ENCODE measurements at regions not wholly inside any gene's neighbourhood (a gene's known extent, or its start where the extent isn't known, plus 50 kb on each side); places are given as distances from the start of the nearest gene placed in this dataset.

DNA sequence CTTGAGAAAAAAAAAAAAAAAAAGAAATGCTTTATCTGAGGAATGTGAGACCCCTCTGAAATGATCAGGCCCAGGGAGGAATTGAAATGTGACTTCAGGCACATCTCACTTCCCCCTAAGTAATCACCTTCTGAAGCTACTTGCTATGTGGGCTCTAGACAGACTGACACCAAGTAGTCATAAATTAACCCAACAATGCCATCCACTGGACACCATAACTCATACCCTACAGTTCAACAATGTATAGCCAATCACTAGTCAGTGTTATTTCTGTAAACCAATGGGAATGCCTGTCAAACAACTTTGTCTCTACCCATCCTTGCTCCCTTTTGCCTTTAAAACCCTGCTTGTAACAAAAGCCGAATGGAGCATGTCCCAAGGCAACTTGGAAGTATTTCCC, 182.7 kb upstream of the TMPO start:
- DNase-seq (ENCODE audit: low read depth, low spot score) = no peak
- H3K79me2 ChIP-seq (ENCODE audit: control insufficient read depth, insufficient read depth, low read length) = no peaks in the 10 kb centered on the region
- no peaks in the 10 kb centered on the region for H3K36me3 ChIP-seq (ENCODE audit: control insufficient read depth in 2 of 2, extremely low read depth in 1 of 2, insufficient read depth in 2 of 2, low read length in 2 of 2)
- H3K4me1 ChIP-seq (ENCODE audit: control insufficient read depth, extremely low read depth, insufficient read depth, low read length) = no peaks in the 10 kb centered on the region
- no peak for TF ChIP-seq EZH2 (IDR thresholded peaks at IDR 0.05; ENCODE audit: low read length)
- TF ChIP-seq, protein P1, sequence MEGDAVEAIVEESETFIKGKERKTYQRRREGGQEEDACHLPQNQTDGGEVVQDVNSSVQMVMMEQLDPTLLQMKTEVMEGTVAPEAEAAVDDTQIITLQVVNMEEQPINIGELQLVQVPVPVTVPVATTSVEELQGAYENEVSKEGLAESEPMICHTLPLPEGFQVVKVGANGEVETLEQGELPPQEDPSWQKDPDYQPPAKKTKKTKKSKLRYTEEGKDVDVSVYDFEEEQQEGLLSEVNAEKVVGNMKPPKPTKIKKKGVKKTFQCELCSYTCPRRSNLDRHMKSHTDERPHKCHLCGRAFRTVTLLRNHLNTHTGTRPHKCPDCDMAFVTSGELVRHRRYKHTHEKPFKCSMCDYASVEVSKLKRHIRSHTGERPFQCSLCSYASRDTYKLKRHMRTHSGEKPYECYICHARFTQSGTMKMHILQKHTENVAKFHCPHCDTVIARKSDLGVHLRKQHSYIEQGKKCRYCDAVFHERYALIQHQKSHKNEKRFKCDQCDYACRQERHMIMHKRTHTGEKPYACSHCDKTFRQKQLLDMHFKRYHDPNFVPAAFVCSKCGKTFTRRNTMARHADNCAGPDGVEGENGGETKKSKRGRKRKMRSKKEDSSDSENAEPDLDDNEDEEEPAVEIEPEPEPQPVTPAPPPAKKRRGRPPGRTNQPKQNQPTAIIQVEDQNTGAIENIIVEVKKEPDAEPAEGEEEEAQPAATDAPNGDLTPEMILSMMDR (optimal IDR thresholded peaks at IDR 0.05 in 1 of 3, IDR thresholded peaks at IDR 0.05 in 1 of 3, conservative IDR thresholded peaks at IDR 0.05 in 1 of 3; ENCODE audit: extremely low read depth in 1 of 3, insufficient read depth in 2 of 3, low read length in 3 of 3) = no peak
- H3K4me2 ChIP-seq (ENCODE audit: control insufficient read depth, extremely low read depth, insufficient read depth, low read depth, low read length) = no peak overlapping the region
- no peak overlapping the region for H3K9ac ChIP-seq (ENCODE audit: control insufficient read depth, extremely low read depth, insufficient read depth, low read length)
- no peak for FAIRE-seq
- H3K27ac ChIP-seq (ENCODE audit: control insufficient read depth, insufficient read depth, low read length) = no peak overlapping the region
- H3K27me3 ChIP-seq (ENCODE audit: control insufficient read depth, extremely low read depth, insufficient read depth, low read length) = no peaks in the 10 kb centered on the region
- H4K20me1 ChIP-seq (ENCODE audit: control insufficient read depth, extremely low read depth, insufficient read depth, low read length) = no peaks in the 10 kb centered on the region
- no peak overlapping the region for H3K4me3 ChIP-seq (ENCODE audit: control insufficient read depth in 2 of 3, extremely low read depth in 1 of 3, insufficient read depth in 2 of 3, low read depth in 1 of 3, low read length in 3 of 3)
- H2AFZ ChIP-seq (ENCODE audit: control insufficient read depth, low read length) = no peak overlapping the region
- H3K9me1 ChIP-seq (ENCODE audit: control insufficient read depth, extremely low read depth, insufficient read depth, low read length) = no peaks in the 10 kb centered on the region
- no peaks in the 10 kb centered on the region for H3K9me3 ChIP-seq (ENCODE audit: control insufficient read depth, low read depth, low read length)
- dilution Hi-C loops (cut with MboI; ENCODE audit: extremely low pct_ligation_motif_present, low sequenced_read_pairs) = no loop called here

GRCh38 chr12:98334768-98335167, 180.6 kb upstream of the TMPO start:
- Histone ChIP-seq H3K27ac (ENCODE audit: control insufficient read depth, insufficient read depth, low read length) (no peak overlapping the region), H4K20me1 (ENCODE audit: control insufficient read depth, extremely low read depth, insufficient read depth, low read length) (no peaks in the 10 kb centered on the region), H3K9me1 (ENCODE audit: control insufficient read depth, extremely low read depth, insufficient read depth, low read length) (no peaks in the 10 kb centered on the region), H3K9me3 (ENCODE audit: control insufficient read depth, low read depth, low read length) (no peaks in the 10 kb centered on the region), H2AFZ (ENCODE audit: control insufficient read depth, low read length) (no peak overlapping the region), H3K27me3 (ENCODE audit: control insufficient read depth, extremely low read depth, insufficient read depth, low read length) (no peaks in the 10 kb centered on the region), H3K9ac (ENCODE audit: control insufficient read depth, extremely low read depth, insufficient read depth, low read length) (no peak overlapping the region), H3K36me3 (ENCODE audit: control insufficient read depth in 2 of 2, extremely low read depth in 1 of 2, insufficient read depth in 2 of 2, low read length in 2 of 2) (no peaks in the 10 kb centered on the region), H3K4me3 (ENCODE audit: control insufficient read depth in 2 of 3, extremely low read depth in 1 of 3, insufficient read depth in 2 of 3, low read depth in 1 of 3, low read length in 3 of 3) (no peak overlapping the region), H3K4me2 (ENCODE audit: control insufficient read depth, extremely low read depth, insufficient read depth, low read depth, low read length) (no peak overlapping the region), H3K79me2 (ENCODE audit: control insufficient read depth, insufficient read depth, low read length) (no peaks in the 10 kb centered on the region), H3K4me1 (ENCODE audit: control insufficient read depth, extremely low read depth, insufficient read depth, low read length) (no peaks in the 10 kb centered on the region)
- FAIRE-seq = no peak
- no peak for DNase-seq (ENCODE audit: low read depth, low spot score)
- TF ChIP-seq EZH2 (IDR thresholded peaks at IDR 0.05; ENCODE audit: low read length) = no peak
- TF ChIP-seq, protein P1 (optimal IDR thresholded peaks at IDR 0.05 in 1 of 3, IDR thresholded peaks at IDR 0.05 in 1 of 3, conservative IDR thresholded peaks at IDR 0.05 in 1 of 3; ENCODE audit: extremely low read depth in 1 of 3, insufficient read depth in 2 of 3, low read length in 3 of 3) = no peak
- dilution Hi-C loops (cut with MboI; ENCODE audit: extremely low pct_ligation_motif_present, low sequenced_read_pairs) = no loop called here

Data from keratinocyte (primary cell).